ENCODE measurements at regions not wholly inside any gene's neighbourhood (a gene's known extent, or its start where the extent isn't known, plus 50 kb on each side); places are given as distances from the start of the nearest gene placed in this dataset.

GRCh38 chr12:114913871-114914801, 230.2 kb upstream of the TBX3 start:
- no peak overlapping the region for H3K4me3 Mint-ChIP-seq
- peaks cover 14% of the 10 kb centered on the region for H3K27me3 Mint-ChIP-seq (ENCODE audit: low read depth, poor library complexity)
- TF ChIP-seq CTCF (IDR thresholded peaks at IDR 0.05): no peak
- peaks cover 7% of the 10 kb centered on the region for H3K9me3 Mint-ChIP-seq
- H3K4me1 Mint-ChIP-seq: peaks cover 47% of the 10 kb centered on the region
- H3K27ac Mint-ChIP-seq: peak overlapping the region; percentile 91
- peak; percentile 60 for DNase-seq
- no peaks in the 10 kb centered on the region for H3K36me3 Mint-ChIP-seq (ENCODE audit: low read depth)

DNA sequence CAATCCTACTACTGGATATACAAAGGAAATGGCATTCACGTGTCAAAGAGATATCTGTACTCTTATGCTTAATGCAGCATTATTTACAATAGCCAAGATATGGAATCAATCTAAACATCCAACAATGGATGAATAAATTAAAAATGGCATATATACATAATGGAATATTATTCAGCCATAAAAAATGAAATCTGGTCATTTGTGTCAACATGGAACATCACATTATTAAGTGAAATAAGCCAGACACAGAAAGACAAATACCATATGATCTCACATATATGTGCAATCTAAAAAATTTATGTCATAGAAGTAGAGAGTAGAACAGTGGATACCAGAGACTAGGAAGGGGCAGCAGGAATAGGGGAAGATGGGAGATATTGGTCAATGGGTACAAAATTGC, 228.8 kb upstream of the TBX3 start:
- Mint-ChIP-seq H3K4me1 (peaks cover 40% of the 10 kb centered on the region), H3K9me3 (peaks cover 5% of the 10 kb centered on the region), H3K4me3 (no peak overlapping the region), H3K27ac (no peak overlapping the region), H3K27me3 (ENCODE audit: low read depth, poor library complexity) (peaks cover 18% of the 10 kb centered on the region), H3K36me3 (ENCODE audit: low read depth) (no peaks in the 10 kb centered on the region)
- no peak for DNase-seq
- no peak for TF ChIP-seq CTCF (IDR thresholded peaks at IDR 0.05)

GRCh38 chr12:114911196-114911595, 227.2 kb upstream of the TBX3 start:
- H3K27ac Mint-ChIP-seq: no peak overlapping the region
- H3K4me3 Mint-ChIP-seq: no peak overlapping the region
- H3K4me1 Mint-ChIP-seq: peaks cover 24% of the 10 kb centered on the region
- no peaks in the 10 kb centered on the region for H3K36me3 Mint-ChIP-seq (ENCODE audit: low read depth)
- peaks cover 17% of the 10 kb centered on the region for H3K27me3 Mint-ChIP-seq (ENCODE audit: low read depth, poor library complexity)
- H3K9me3 Mint-ChIP-seq: no peaks in the 10 kb centered on the region
- no peak for TF ChIP-seq CTCF (IDR thresholded peaks at IDR 0.05)
- DNase-seq: no peak

GRCh38 chr12:114904254-114905003, 220.5 kb upstream of the TBX3 start:
- Mint-ChIP-seq H3K27me3 (ENCODE audit: low read depth, poor library complexity) (peaks cover 12% of the 10 kb centered on the region), H3K4me3 (no peak overlapping the region), H3K36me3 (ENCODE audit: low read depth) (no peaks in the 10 kb centered on the region), H3K9me3 (no peaks in the 10 kb centered on the region), H3K4me1 (peaks cover 12% of the 10 kb centered on the region), H3K27ac (no peak overlapping the region)
- TF ChIP-seq CTCF (IDR thresholded peaks at IDR 0.05): no peak
- DNase-seq: no peak

DNA sequence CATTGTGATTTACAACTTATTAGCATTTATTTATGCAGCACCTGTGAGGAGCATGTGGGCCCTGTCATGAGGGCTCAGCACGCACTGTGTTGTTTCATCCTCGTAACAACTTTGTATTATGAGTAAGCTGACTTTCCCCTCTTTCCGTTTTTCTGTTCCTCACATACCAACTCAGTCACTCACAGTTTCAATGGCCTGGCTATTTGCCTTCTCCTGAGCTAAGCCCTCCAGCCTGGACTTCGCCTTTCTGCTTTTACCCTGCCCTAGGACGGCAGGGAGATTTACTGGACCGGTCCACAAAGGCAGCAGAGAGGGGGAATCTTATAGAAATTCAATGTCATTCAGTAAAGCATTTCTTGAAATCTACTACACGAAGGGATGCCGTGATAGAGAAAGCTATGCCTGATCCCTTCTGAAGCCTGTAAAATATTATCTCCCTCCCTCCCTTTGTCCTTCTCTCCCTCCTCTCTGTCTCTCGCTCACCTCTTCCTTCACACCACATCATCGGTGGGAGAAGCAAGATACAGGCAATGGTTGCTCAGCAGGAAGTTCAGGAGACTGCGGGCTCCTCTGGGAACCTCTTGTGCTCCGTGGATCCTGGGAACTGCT, 219.2 kb upstream of the TBX3 start:
- H3K27me3 Mint-ChIP-seq (ENCODE audit: low read depth, poor library complexity): peaks cover 11% of the 10 kb centered on the region
- no peak overlapping the region for H3K27ac Mint-ChIP-seq
- H3K9me3 Mint-ChIP-seq: no peaks in the 10 kb centered on the region
- no peak for DNase-seq
- TF ChIP-seq CTCF (IDR thresholded peaks at IDR 0.05): no peak
- H3K36me3 Mint-ChIP-seq (ENCODE audit: low read depth): no peaks in the 10 kb centered on the region
- no peak overlapping the region for H3K4me3 Mint-ChIP-seq
- H3K4me1 Mint-ChIP-seq: peaks cover 12% of the 10 kb centered on the region

Data from nephron progenitor cell (in vitro differentiated cells).